ENCODE measurements at regions not wholly inside any gene's neighbourhood (a gene's known extent, or its start where the extent isn't known, plus 50 kb on each side); places are given as distances from the start of the nearest gene placed in this dataset.

GRCh38 chr15:26477044-26477443 is 295.8 kb downstream of the GABRB3 start:
- no peak for DNase-seq

- DNase-seq = no peak
Measured at GRCh38 chr15:26475554-26475953, 297.3 kb downstream of the GABRB3 start.

GRCh38 chr15:26472661-26473060 is 300.2 kb downstream of the GABRB3 start:
- no peak for DNase-seq

- no peak for DNase-seq
Measured at GRCh38 chr15:26461847-26462608, 310.8 kb downstream of the GABRB3 start.

- no peak for DNase-seq
Measured at GRCh38 chr15:26460165-26460564, 312.7 kb downstream of the GABRB3 start.

GRCh38 chr15:26455828-26456227 is 317.0 kb downstream of the GABRB3 start:
- no peak for DNase-seq

GRCh38 chr15:26453914-26454313 is 319.0 kb downstream of the GABRB3 start:
- no peak for DNase-seq

- no peak for DNase-seq
Measured at GRCh38 chr15:26451995-26452394, 320.9 kb downstream of the GABRB3 start.

GRCh38 chr15:26449291-26449690 is 323.6 kb downstream of the GABRB3 start:
- no peak for DNase-seq

- DNase-seq = no peak
Measured at GRCh38 chr15:26443321-26443720, 329.5 kb downstream of the GABRB3 start.

GRCh38 chr15:26442680-26443079 is 330.2 kb downstream of the GABRB3 start:
- DNase-seq = no peak

- no peak for DNase-seq
Measured at GRCh38 chr15:26439681-26440080, 333.2 kb downstream of the GABRB3 start.

- no peak for DNase-seq
Measured at GRCh38 chr15:26438718-26439117, 334.1 kb downstream of the GABRB3 start.

GRCh38 chr15:26438316-26438715 is 334.6 kb downstream of the GABRB3 start:
- DNase-seq = no peak

GRCh38 chr15:26433818-26434217 is 339.0 kb downstream of the GABRB3 start:
- no peak for DNase-seq

GRCh38 chr15:26433060-26433459 is 339.8 kb downstream of the GABRB3 start:
- DNase-seq = no peak

GRCh38 chr15:26421065-26421464 is 351.8 kb downstream of the GABRB3 start:
- no peak for DNase-seq

- no peak for DNase-seq
Measured at GRCh38 chr15:26395624-26396023, 377.2 kb downstream of the GABRB3 start.

- DNase-seq = no peak
Measured at GRCh38 chr15:26394801-26395200, 378.1 kb downstream of the GABRB3 start.

- DNase-seq = no peak
Measured at GRCh38 chr15:26392956-26393355, 379.9 kb downstream of the GABRB3 start.

GRCh38 chr15:26391567-26392194 is 381.2 kb downstream of the GABRB3 start:
- no peak for DNase-seq

- DNase-seq = no peak
Measured at GRCh38 chr15:26382444-26383072, 390.3 kb downstream of the GABRB3 start.

- DNase-seq = no peak
Measured at GRCh38 chr15:26378304-26378703, 394.6 kb downstream of the GABRB3 start.

GRCh38 chr15:26376243-26376642 is 396.6 kb downstream of the GABRB3 start:
- no peak for DNase-seq
